ENCODE measurements at regions not wholly inside any gene's neighbourhood (a gene's known extent, or its start where the extent isn't known, plus 50 kb on each side); places are given as distances from the start of the nearest gene placed in this dataset.
"Not testable (repeated sequence)": the region's sequence is repeated elsewhere in the genome, so short reads cannot be mapped to it uniquely, and the experiment has no call there.

DNA sequence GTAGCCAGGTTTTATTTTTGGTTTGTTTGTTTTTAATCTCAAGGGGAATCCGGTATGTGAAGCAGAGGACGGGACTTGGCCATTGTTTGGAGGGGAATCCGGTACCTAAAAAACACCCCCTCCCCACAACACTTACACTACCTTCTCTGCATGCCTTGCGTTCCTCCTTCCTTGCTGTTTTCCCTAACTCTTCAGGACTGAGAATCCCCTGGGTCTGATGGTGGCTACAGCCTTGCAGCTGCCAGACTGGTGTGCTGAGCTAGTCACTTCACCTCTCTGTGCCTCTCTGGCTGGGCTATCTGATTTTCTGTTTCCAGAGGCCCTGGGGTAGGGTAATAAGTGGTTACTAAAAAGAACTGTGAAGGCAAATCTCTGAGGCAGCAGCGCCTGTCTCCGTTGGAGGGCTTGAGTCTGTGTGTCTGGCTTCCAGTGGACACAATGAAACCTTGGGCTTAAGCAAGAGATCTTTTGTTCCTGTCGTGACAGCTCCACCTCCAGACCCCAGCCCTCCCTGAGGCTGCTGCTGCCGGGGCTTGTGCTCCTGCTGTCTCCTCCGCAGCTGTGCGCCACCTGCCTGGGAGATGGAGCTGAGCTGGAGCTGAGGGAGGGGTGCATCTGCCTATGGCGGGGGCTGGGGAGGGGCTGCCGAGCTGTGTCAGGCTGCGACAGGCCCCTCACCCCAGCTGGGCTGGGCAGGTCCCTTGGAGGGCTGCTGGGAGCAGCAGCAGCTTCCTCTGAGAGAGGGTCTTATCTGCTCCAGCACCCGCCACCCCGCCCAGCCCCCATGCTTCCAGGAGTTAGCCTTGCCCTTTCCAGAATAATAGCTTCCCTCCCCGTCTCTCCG, 65.8 kb upstream of the CCDC167 start:
- TF ChIP-seq CTCF (IDR thresholded peaks at IDR 0.05; ENCODE audit: extremely low read depth, low read depth, low read length): no peak
- Histone ChIP-seq H2AFZ (ENCODE audit: low read length) (peak overlapping the region; percentile 93), H3K27me3 (ENCODE audit: insufficient read depth, low read length) (peaks cover 39% of the 10 kb centered on the region), H3K4me3 (ENCODE audit: insufficient read depth, low read length) (peak overlapping the region; percentile 69), H3K36me3 (ENCODE audit: insufficient read depth, low read length) (no peaks in the 10 kb centered on the region), H3K79me2 (ENCODE audit: insufficient read depth, low read length) (no peaks in the 10 kb centered on the region), H3K4me2 (ENCODE audit: insufficient read depth, low read length) (peak overlapping the region; percentile 92), H3K9me3 (ENCODE audit: low read depth, low read length) (no peaks in the 10 kb centered on the region), H3K27ac (ENCODE audit: low read depth, low read length) (no peak overlapping the region), H3K4me1 (ENCODE audit: insufficient read depth, low read length) (peaks cover 12% of the 10 kb centered on the region), H4K20me1 (ENCODE audit: insufficient read depth, low read length) (no peaks in the 10 kb centered on the region)
- peak; percentile 85 for DNase-seq (ENCODE audit: insufficient read length, low spot score, missing footprints)

DNA sequence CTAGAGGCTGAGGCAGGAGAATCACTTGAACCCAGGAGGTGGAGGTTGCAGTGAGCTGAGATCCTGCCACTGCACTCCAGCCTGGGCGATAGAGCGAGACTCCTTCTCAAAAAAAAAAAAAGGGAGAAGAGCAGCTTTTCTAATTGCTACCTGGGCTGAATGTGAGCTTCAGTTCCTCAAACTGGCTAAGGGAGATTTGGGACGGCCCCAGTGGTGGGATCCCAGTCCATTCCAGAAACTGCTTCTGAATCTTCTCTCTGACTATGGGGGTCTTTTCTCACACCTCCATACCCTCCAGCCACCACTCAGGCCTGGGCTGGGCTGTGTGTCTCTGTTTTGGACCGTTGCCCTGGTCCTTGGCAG, 63.2 kb upstream of the CCDC167 start:
- H3K4me3 ChIP-seq (ENCODE audit: insufficient read depth, low read length); H3K79me2 ChIP-seq (ENCODE audit: insufficient read depth, low read length); H3K27ac ChIP-seq (ENCODE audit: low read depth, low read length); H4K20me1 ChIP-seq (ENCODE audit: insufficient read depth, low read length); H3K9me3 ChIP-seq (ENCODE audit: low read depth, low read length); DNase-seq (ENCODE audit: insufficient read length, low spot score, missing footprints); H3K36me3 ChIP-seq (ENCODE audit: insufficient read depth, low read length); H2AFZ ChIP-seq (ENCODE audit: low read length); H3K4me2 ChIP-seq (ENCODE audit: insufficient read depth, low read length): not testable (repeated sequence)
- H3K4me1 ChIP-seq (ENCODE audit: insufficient read depth, low read length): peaks cover 12% of the 10 kb centered on the region
- peaks cover 47% of the 10 kb centered on the region for H3K27me3 ChIP-seq (ENCODE audit: insufficient read depth, low read length)

DNA sequence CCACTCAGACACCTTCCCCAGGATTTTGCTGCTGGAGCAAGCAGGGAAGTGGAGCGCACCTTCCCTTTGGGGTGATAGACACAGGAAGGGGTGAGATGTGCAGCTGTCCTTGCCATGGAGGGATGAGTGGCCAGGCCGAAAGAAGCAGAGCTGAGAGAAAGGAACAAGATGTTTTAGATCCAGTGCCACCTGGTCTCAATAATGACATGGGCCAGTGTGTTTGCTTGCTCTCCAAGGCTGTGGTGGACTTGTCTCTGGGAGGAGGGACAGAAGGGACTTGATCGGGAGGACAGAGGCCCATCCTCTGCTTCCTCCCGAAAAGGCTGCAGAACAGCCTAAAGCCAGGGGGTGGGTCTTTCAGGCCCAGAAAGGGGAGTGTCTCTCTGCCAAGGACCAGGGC, 61.7 kb upstream of the CCDC167 start:
- H2AFZ ChIP-seq (ENCODE audit: low read length): no peak overlapping the region
- no peak for DNase-seq (ENCODE audit: insufficient read length, low spot score, missing footprints)

DNA sequence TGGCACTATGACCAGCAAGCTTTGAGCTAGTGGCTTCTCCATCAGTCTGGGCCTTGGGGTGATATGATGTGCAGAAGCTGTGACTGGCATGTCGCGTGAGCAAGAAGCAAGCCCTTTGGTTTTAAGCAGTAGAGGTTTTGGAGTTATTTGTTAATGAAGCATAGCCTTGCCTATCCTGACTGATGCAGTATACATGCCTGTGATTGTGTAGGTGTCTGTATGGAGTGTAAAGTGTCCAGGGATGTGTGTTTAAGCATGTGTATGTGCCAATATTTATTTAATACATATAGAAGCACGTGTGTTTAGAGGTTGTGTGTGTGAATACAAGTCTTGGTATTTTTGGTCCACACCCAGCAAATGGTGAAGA, 61.0 kb upstream of the CCDC167 start:
- no peaks in the 10 kb centered on the region for H3K9me3 ChIP-seq (ENCODE audit: low read depth, low read length)
- no peak overlapping the region for H3K4me2 ChIP-seq (ENCODE audit: insufficient read depth, low read length)
- H3K4me1 ChIP-seq (ENCODE audit: insufficient read depth, low read length): peaks cover 6% of the 10 kb centered on the region
- TF ChIP-seq CTCF (IDR thresholded peaks at IDR 0.05; ENCODE audit: extremely low read depth, low read depth, low read length): no peak
- no peak for DNase-seq (ENCODE audit: insufficient read length, low spot score, missing footprints)
- H2AFZ ChIP-seq (ENCODE audit: low read length): no peak overlapping the region
- no peaks in the 10 kb centered on the region for H4K20me1 ChIP-seq (ENCODE audit: insufficient read depth, low read length)
- no peak overlapping the region for H3K4me3 ChIP-seq (ENCODE audit: insufficient read depth, low read length)
- peaks cover 35% of the 10 kb centered on the region for H3K27me3 ChIP-seq (ENCODE audit: insufficient read depth, low read length)
- no peak overlapping the region for H3K27ac ChIP-seq (ENCODE audit: low read depth, low read length)
- H3K36me3 ChIP-seq (ENCODE audit: insufficient read depth, low read length): no peaks in the 10 kb centered on the region
- H3K79me2 ChIP-seq (ENCODE audit: insufficient read depth, low read length): no peaks in the 10 kb centered on the region

More for the DNA sequence above, 61.7 kb upstream of the CCDC167 start:
- Histone ChIP-seq H3K4me2 (ENCODE audit: insufficient read depth, low read length) (no peak overlapping the region), H3K27me3 (ENCODE audit: insufficient read depth, low read length) (peaks cover 40% of the 10 kb centered on the region), H3K27ac (ENCODE audit: low read depth, low read length) (no peak overlapping the region), H3K9me3 (ENCODE audit: low read depth, low read length) (no peaks in the 10 kb centered on the region), H3K36me3 (ENCODE audit: insufficient read depth, low read length) (no peaks in the 10 kb centered on the region), H3K4me1 (ENCODE audit: insufficient read depth, low read length) (peaks cover 12% of the 10 kb centered on the region), H3K4me3 (ENCODE audit: insufficient read depth, low read length) (no peak overlapping the region), H3K79me2 (ENCODE audit: insufficient read depth, low read length) (no peaks in the 10 kb centered on the region), H4K20me1 (ENCODE audit: insufficient read depth, low read length) (no peaks in the 10 kb centered on the region)
- TF ChIP-seq CTCF (IDR thresholded peaks at IDR 0.05; ENCODE audit: extremely low read depth, low read depth, low read length): no peak

Data from osteoblast (primary cell).